Keratinocyte (primary cell): ENCODE measurements at regions not wholly inside any gene's neighbourhood (a gene's known extent, or its start where the extent isn't known, plus 50 kb on each side); places are given as distances from the start of the nearest gene placed in this dataset.

Experiments
- DNase-seq: peaks from one replicate; pipeline ENCODE4 v3.0.0-alpha.2; 2011; ENCODE audit warnings: low read depth, missing footprints, low spot score
- FAIRE-seq: peaks from 2 replicates; lab custom pipeline; 2011; peaks lifted over from hg19 to GRCh38; lab: Jason Lieb, UNC
- H2AFZ ChIP-seq: 2 replicates; pipeline ENCODE4 v1.6.0; 2012; ENCODE audit warnings: low read length, control low read depth, inconsistent platforms; ENCODE audit not compliant: control insufficient read depth
- H3K27ac ChIP-seq: 2 replicates; pipeline ENCODE4 v1.5.1; 2011; ENCODE audit warnings: low read length; ENCODE audit not compliant: control insufficient read depth, insufficient read depth
- H3K27me3 ChIP-seq: 3 replicates; pipeline ENCODE4 v1.6.0; 2011; ENCODE audit warnings: low read length; ENCODE audit not compliant: control insufficient read depth, insufficient read depth; ENCODE audit errors: extremely low read depth
- H3K36me3 ChIP-seq, 2 experiments: 2 replicates in 1 of 2; 3 replicates in 1 of 2; pipeline ENCODE4 v1.5.1; 2011; ENCODE audit warnings: low read length in 2 of 2, mild to moderate bottlenecking in 1 of 2; ENCODE audit not compliant: control insufficient read depth in 2 of 2, insufficient read depth in 2 of 2; ENCODE audit errors: extremely low read depth in 1 of 2
- H3K4me1 ChIP-seq: 3 replicates; pipeline ENCODE4 v1.5.1; 2011; ENCODE audit warnings: low read length; ENCODE audit not compliant: control insufficient read depth, insufficient read depth; ENCODE audit errors: extremely low read depth
- H3K4me2 ChIP-seq: 3 replicates; pipeline ENCODE4 v1.6.0; 2011; ENCODE audit warnings: low read depth, low read length; ENCODE audit not compliant: control insufficient read depth, insufficient read depth; ENCODE audit errors: extremely low read depth
- H3K4me3 ChIP-seq, 3 experiments: fragments of 200-600 bp in 1 of 3; sonication (generic) in 1 of 3; 2 replicates in 2 of 3; 3 replicates in 1 of 3; pipeline ENCODE4 v1.5.1; 2011 to 2016; ENCODE audit warnings: low read length in 3 of 3, mild to moderate bottlenecking in 3 of 3, control low read depth in 2 of 3, inconsistent platforms in 1 of 3, low read depth in 1 of 3, mixed read lengths in 1 of 3, mixed run types in 1 of 3, moderate library complexity in 1 of 3; ENCODE audit not compliant: control insufficient read depth in 2 of 3, insufficient read depth in 2 of 3; ENCODE audit errors: extremely low read depth in 1 of 3
- H3K79me2 ChIP-seq: 2 replicates; pipeline ENCODE4 v1.6.0; 2012; ENCODE audit warnings: low read length; ENCODE audit not compliant: control insufficient read depth, insufficient read depth
- H3K9ac ChIP-seq: 3 replicates; pipeline ENCODE4 v1.6.0; 2011; ENCODE audit warnings: low read length; ENCODE audit not compliant: control insufficient read depth, insufficient read depth; ENCODE audit errors: extremely low read depth
- H3K9me1 ChIP-seq: 3 replicates; pipeline ENCODE4 v1.6.0; 2011; ENCODE audit warnings: low read length; ENCODE audit not compliant: control insufficient read depth, insufficient read depth; ENCODE audit errors: extremely low read depth
- H3K9me3 ChIP-seq: 2 replicates; pipeline ENCODE4 v1.5.1; 2012; ENCODE audit warnings: low read depth, low read length; ENCODE audit not compliant: control insufficient read depth
- H4K20me1 ChIP-seq: 3 replicates; pipeline ENCODE4 v1.6.0; 2011; ENCODE audit warnings: low read length; ENCODE audit not compliant: control insufficient read depth, insufficient read depth; ENCODE audit errors: extremely low read depth
- CTCF ChIP-seq, 3 experiments: IDR thresholded peaks in 1 of 3; conservative IDR thresholded peaks in 1 of 3; optimal IDR thresholded peaks in 1 of 3; 2 replicates in 2 of 3; 3 replicates in 1 of 3; pipeline versions ENCODE3 to v1.5.1; 2011; ENCODE audit warnings: low read length in 3 of 3, mild to moderate bottlenecking in 3 of 3, moderate library complexity in 2 of 3, control low read depth in 1 of 3, inconsistent platforms in 1 of 3; ENCODE audit not compliant: insufficient read depth in 2 of 3; ENCODE audit errors: extremely low read depth in 1 of 3
- EZH2 ChIP-seq: IDR thresholded peaks from one replicate; pipeline ENCODE4 v1.6.1; 2012; ENCODE audit warnings: inconsistent platforms, mild to moderate bottlenecking, low read length, moderate library complexity
- dilution Hi-C: fragments of 300-500 bp; cut with MboI; formaldehyde crosslinking; loops from one replicate; pipeline ENCODE4 v1.7.0; 2020; ENCODE audit warnings: low sequenced_read_pairs; ENCODE audit not compliant: extremely low pct_ligation_motif_present

DNA sequence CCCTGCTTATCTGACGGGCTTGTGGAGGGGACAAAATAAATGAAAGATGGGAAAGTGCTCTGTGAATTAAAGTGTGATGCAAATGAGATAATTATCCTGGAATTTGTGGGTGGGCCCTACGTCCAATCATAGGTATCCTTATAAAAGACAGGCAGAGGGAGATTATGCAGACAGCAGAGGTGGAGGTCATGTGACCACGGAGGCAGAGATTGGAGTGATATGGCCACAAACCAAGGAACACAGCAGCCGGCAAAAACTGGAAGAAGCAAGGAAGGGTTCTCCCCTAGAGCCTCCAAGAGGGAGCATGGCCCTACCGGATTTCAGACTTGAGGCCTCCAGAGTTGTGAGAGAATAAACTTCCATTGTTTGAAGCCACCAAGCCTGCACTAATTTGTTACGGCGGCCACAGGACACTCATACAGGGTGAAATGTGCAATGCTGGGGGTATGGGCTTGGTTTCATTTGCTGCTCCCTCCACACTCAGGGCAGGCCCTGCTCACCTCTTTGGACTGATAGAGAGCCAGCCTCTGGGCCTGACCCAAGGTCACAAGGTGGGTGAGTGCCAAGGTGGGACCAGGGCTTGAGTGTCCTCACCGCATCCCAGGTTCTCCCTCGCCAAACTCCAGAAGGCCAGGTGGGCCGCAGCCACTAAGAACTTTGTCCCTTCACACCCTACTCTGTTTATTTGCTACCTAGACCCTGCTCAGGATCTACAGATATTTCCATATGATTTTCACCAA is 149.6 kb upstream of the TNRC6C start:
- TF ChIP-seq CTCF (optimal IDR thresholded peaks at IDR 0.05 in 1 of 3, IDR thresholded peaks at IDR 0.05 in 1 of 3, conservative IDR thresholded peaks at IDR 0.05 in 1 of 3; ENCODE audit: extremely low read depth in 1 of 3, insufficient read depth in 2 of 3, low read length in 3 of 3) (no peak), EZH2 (no peak)
- no peak for FAIRE-seq
- DNase-seq = no peak

GRCh38 chr17:77809814-77810213 is 148.7 kb upstream of the TNRC6C start:
- no peaks in the 10 kb centered on the region for H3K36me3 ChIP-seq
- no peak overlapping the region for H3K4me3 ChIP-seq
- FAIRE-seq = no peak
- no peak for DNase-seq
- peaks cover 2% of the 10 kb centered on the region for H3K9me3 ChIP-seq
- TF ChIP-seq EZH2 (no peak), CTCF (optimal IDR thresholded peaks at IDR 0.05 in 1 of 3, IDR thresholded peaks at IDR 0.05 in 1 of 3, conservative IDR thresholded peaks at IDR 0.05 in 1 of 3; ENCODE audit: extremely low read depth in 1 of 3, insufficient read depth in 2 of 3, low read length in 3 of 3) (no peak)
- H3K9me1 ChIP-seq = no peaks in the 10 kb centered on the region
- H4K20me1 ChIP-seq = no peaks in the 10 kb centered on the region
- H2AFZ ChIP-seq = no peak overlapping the region
- no peak overlapping the region for H3K4me2 ChIP-seq
- no peaks in the 10 kb centered on the region for H3K79me2 ChIP-seq
- dilution Hi-C loops = no loop called here
- no peak overlapping the region for H3K9ac ChIP-seq
- H3K27me3 ChIP-seq = no peaks in the 10 kb centered on the region
- no peaks in the 10 kb centered on the region for H3K4me1 ChIP-seq
- H3K27ac ChIP-seq = no peak overlapping the region

More for the DNA sequence above, 149.6 kb upstream of the TNRC6C start:
- Histone ChIP-seq H3K4me2 (no peak overlapping the region), H3K9me1 (no peaks in the 10 kb centered on the region), H4K20me1 (no peaks in the 10 kb centered on the region), H2AFZ (no peak overlapping the region), H3K27ac (no peak overlapping the region), H3K9me3 (peaks cover 2% of the 10 kb centered on the region), H3K9ac (no peak overlapping the region), H3K4me3 (no peak overlapping the region), H3K27me3 (no peaks in the 10 kb centered on the region), H3K79me2 (no peaks in the 10 kb centered on the region), H3K36me3 (no peaks in the 10 kb centered on the region), H3K4me1 (no peaks in the 10 kb centered on the region)
- dilution Hi-C loops = no loop called here
